NCI-H1436 treated with DMSO at 0.1 percent for 48 hours (cell line): ENCODE measurements at regions not wholly inside any gene's neighbourhood (a gene's known extent, or its start where the extent isn't known, plus 50 kb on each side); places are given as distances from the start of the nearest gene placed in this dataset.
"Not testable (repeated sequence)": the region's sequence is repeated elsewhere in the genome, so short reads cannot be mapped to it uniquely, and the experiment has no call there.

Source experiments
- DNase-seq: peaks from one replicate; lab custom pipeline; 2025; lab: John Stamatoyannopoulos, UW

GRCh38 chr3:80734920-80735319, 967.1 kb upstream of the ROBO1 start:
- no peak for DNase-seq

- no peak for DNase-seq
Observed at GRCh38 chr3:80734483-80734882, 966.7 kb upstream of the ROBO1 start.

- no peak for DNase-seq
Observed at GRCh38 chr3:80733522-80734176, 965.9 kb upstream of the ROBO1 start.

GRCh38 chr3:80727561-80727960, 959.8 kb upstream of the ROBO1 start:
- not testable (repeated sequence) for DNase-seq

GRCh38 chr3:80709597-80710322, 942.0 kb upstream of the ROBO1 start:
- not testable (repeated sequence) for DNase-seq

- no peak for DNase-seq
Observed at GRCh38 chr3:80705290-80705689, 937.5 kb upstream of the ROBO1 start.

- DNase-seq: no peak
Observed at GRCh38 chr3:80701349-80701748, 933.6 kb upstream of the ROBO1 start.

- DNase-seq: no peak
Observed at GRCh38 chr3:80697291-80697690, 929.5 kb upstream of the ROBO1 start.

- no peak for DNase-seq
Observed at GRCh38 chr3:80696280-80696679, 928.5 kb upstream of the ROBO1 start.

GRCh38 chr3:80688814-80689213, 921.0 kb upstream of the ROBO1 start:
- no peak for DNase-seq

GRCh38 chr3:80682951-80683350, 915.2 kb upstream of the ROBO1 start:
- DNase-seq: no peak

- DNase-seq: no peak
Observed at GRCh38 chr3:80682235-80682634, 914.4 kb upstream of the ROBO1 start.

GRCh38 chr3:80677796-80678195, 910.0 kb upstream of the ROBO1 start:
- no peak for DNase-seq

GRCh38 chr3:80676866-80677265, 909.1 kb upstream of the ROBO1 start:
- no peak for DNase-seq

- no peak for DNase-seq
Observed at GRCh38 chr3:80676261-80676660, 908.5 kb upstream of the ROBO1 start.

- no peak for DNase-seq
Observed at GRCh38 chr3:80675790-80676189, 908.0 kb upstream of the ROBO1 start.

- DNase-seq: no peak
Observed at GRCh38 chr3:80668600-80669294, 900.9 kb upstream of the ROBO1 start.

- DNase-seq: no peak
Observed at GRCh38 chr3:80668100-80668499, 900.3 kb upstream of the ROBO1 start.

- no peak for DNase-seq
Observed at GRCh38 chr3:80663426-80663825, 895.6 kb upstream of the ROBO1 start.

GRCh38 chr3:80655216-80655615, 887.4 kb upstream of the ROBO1 start:
- DNase-seq: no peak

GRCh38 chr3:80649170-80649569, 881.4 kb upstream of the ROBO1 start:
- DNase-seq: no peak

GRCh38 chr3:80643421-80643820, 875.6 kb upstream of the ROBO1 start:
- no peak for DNase-seq
